IMR-90 (cell line): ENCODE measurements at regions not wholly inside any gene's neighbourhood (a gene's known extent, or its start where the extent isn't known, plus 50 kb on each side); places are given as distances from the start of the nearest gene placed in this dataset.

Experiments
- ATAC-seq: fragments of 200-7000 bp; cut with Tn5 transposase; 2 replicates; pipeline ENCODE4 v1.9.1; 2020; ENCODE audit warnings: low read depth, mild to moderate bottlenecking, moderate library complexity
- BruUV-seq: library from RNA; stranded (reverse); fragments of 400-500 nt; replicated peaks from 2 replicates; lab custom pipeline; 2021; lab: Mats Ljungman, UMichigan
- CTCF ChIA-PET: fragments of 300-600 bp; formaldehyde crosslinking; extraction: SDS; loops from one replicate; lab custom pipeline; 2021; ENCODE audit warnings: antibody characterized with exemption; lab: Yijun Ruan, JAX
- POLR2A ChIA-PET: fragments of 300-600 bp; sonication (Branson Sonifier 250); formaldehyde crosslinking; loops from one replicate; lab custom pipeline; 2022; ENCODE audit warnings: antibody characterized with exemption; ENCODE audit not compliant: unreplicated experiment; lab: Charles Lee
- DNase-seq: peaks from one replicate; pipeline ENCODE4 v3.0.0; 2013
- H2AFZ ChIP-seq: replicated peaks from 2 replicates; pipeline ENCODE3; 2013; ENCODE audit warnings: low read length, mild to moderate bottlenecking; ENCODE audit not compliant: poor library complexity
- H2AK5ac ChIP-seq: 2 replicates; pipeline ENCODE4 v1.6.1; 2013; ENCODE audit warnings: low read depth, low read length, inconsistent platforms
- H2AK9ac ChIP-seq: replicated peaks from 2 replicates; pipeline ENCODE3; 2013; ENCODE audit warnings: mild to moderate bottlenecking, low read depth, low read length, moderate library complexity; ENCODE audit not compliant: poor library complexity
- H2BK120ac ChIP-seq: 2 replicates; pipeline ENCODE4 v1.6.1; 2013; ENCODE audit warnings: low read depth, low read length, inconsistent platforms
- H2BK15ac ChIP-seq: 3 replicates; pipeline ENCODE4 v1.6.1; 2013; ENCODE audit warnings: low read depth, low read length, inconsistent platforms
- H2BK20ac ChIP-seq: 2 replicates; pipeline ENCODE4 v1.6.1; 2013; ENCODE audit warnings: low read depth, mild to moderate bottlenecking, inconsistent platforms, low read length, moderate library complexity
- H2BK5ac ChIP-seq: 2 replicates; pipeline ENCODE4 v1.6.1; 2013; ENCODE audit warnings: mild to moderate bottlenecking, low read depth, low read length, inconsistent platforms; ENCODE audit not compliant: poor library complexity, severe bottlenecking
- H3K14ac ChIP-seq: replicated peaks from 2 replicates; pipeline ENCODE4 v1.6.1; 2013; ENCODE audit warnings: low read depth, low read length, inconsistent platforms
- H3K18ac ChIP-seq: 2 replicates; pipeline ENCODE4 v1.6.1; 2013; ENCODE audit warnings: low read depth, low read length, control low read depth
- H3K23ac ChIP-seq: 2 replicates; pipeline ENCODE4 v1.6.1; 2013; ENCODE audit warnings: low read depth, low read length, inconsistent platforms
- H3K27ac ChIP-seq: 2 replicates; pipeline ENCODE4 v1.5.1; 2013; ENCODE audit warnings: mild to moderate bottlenecking, control low read depth, low read length; ENCODE audit not compliant: insufficient read depth
- H3K27me3 ChIP-seq: 2 replicates; pipeline ENCODE4 v1.6.1; 2013; ENCODE audit warnings: low read length; ENCODE audit not compliant: control insufficient read depth, insufficient read depth
- H3K36me3 ChIP-seq: 2 replicates; pipeline ENCODE4 v1.6.1; 2013; ENCODE audit warnings: low read length, mixed read lengths; ENCODE audit not compliant: control insufficient read depth, insufficient read depth
- H3K4ac ChIP-seq: 2 replicates; pipeline ENCODE4 v1.6.1; 2013; ENCODE audit warnings: low read depth, low read length, inconsistent platforms
- H3K4me1 ChIP-seq: 2 replicates; pipeline ENCODE4 v1.6.1; 2013; ENCODE audit warnings: low read length, mixed read lengths; ENCODE audit not compliant: control insufficient read depth, insufficient read depth
- H3K4me2 ChIP-seq: 2 replicates; pipeline ENCODE4 v1.6.1; 2013; ENCODE audit warnings: low read depth, mild to moderate bottlenecking, control low read depth, low read length, moderate library complexity
- H3K4me3 ChIP-seq: 2 replicates; pipeline ENCODE4 v1.5.1; 2013; ENCODE audit warnings: low read depth, mild to moderate bottlenecking, control low read depth, low read length, moderate library complexity; ENCODE audit not compliant: insufficient read depth
- H3K56ac ChIP-seq: 2 replicates; pipeline ENCODE4 v1.6.1; 2013; ENCODE audit warnings: low read length, inconsistent platforms; ENCODE audit not compliant: insufficient read depth; ENCODE audit errors: extremely low read depth
- H3K79me1 ChIP-seq, 2 experiments: 2 replicates each; pipeline ENCODE4 v1.6.1; 2013; ENCODE audit warnings: low read length in 2 of 2, inconsistent platforms in 1 of 2, low read depth in 1 of 2
- H3K9ac ChIP-seq: 2 replicates; pipeline ENCODE4 v1.6.1; 2013; ENCODE audit warnings: low read depth, low read length, control low read depth
- H3K9me1 ChIP-seq: 2 replicates; pipeline ENCODE4 v1.6.1; 2013; ENCODE audit warnings: low read length, inconsistent platforms; ENCODE audit not compliant: insufficient read depth
- H3K9me3 ChIP-seq: 2 replicates; pipeline ENCODE4 v1.6.1; 2013; ENCODE audit warnings: low read length; ENCODE audit not compliant: control insufficient read depth, insufficient read depth
- H4K20me1 ChIP-seq: 2 replicates; pipeline ENCODE4 v1.6.1; 2013; ENCODE audit warnings: low read length, inconsistent platforms; ENCODE audit not compliant: insufficient read depth
- H4K5ac ChIP-seq: 2 replicates; pipeline ENCODE4 v1.6.1; 2013; ENCODE audit warnings: mild to moderate bottlenecking, low read depth, low read length, control low read depth
- H4K8ac ChIP-seq, 2 experiments: 2 replicates each; pipeline ENCODE4 v1.6.1; 2013; ENCODE audit warnings: low read depth in 2 of 2, low read length in 2 of 2, control low read depth in 1 of 2, inconsistent platforms in 1 of 2
- H4K91ac ChIP-seq: 2 replicates; pipeline ENCODE4 v1.6.1; 2013; ENCODE audit warnings: low read depth, low read length, inconsistent platforms; ENCODE audit not compliant: insufficient read depth
- BHLHE40 ChIP-seq: fragments of 150-350 bp; IDR thresholded peaks from 2 replicates; pipeline ENCODE4 v1.6.1; 2016; ENCODE audit warnings: mild to moderate bottlenecking, low read depth, low read length
- CEBPB ChIP-seq: IDR thresholded peaks from 2 replicates; pipeline ENCODE4 v1.6.1; 2012; ENCODE audit warnings: low read depth, low read length, improper control_type of control experiment
- CHD1 ChIP-seq: IDR thresholded peaks from 2 replicates; pipeline ENCODE4 v1.6.1; 2012; ENCODE audit warnings: low read depth, low read length, improper control_type of control experiment
- CTCF ChIP-seq: conservative IDR thresholded peaks from 2 replicates; pipeline ENCODE4 v1.5.1; 2012; ENCODE audit warnings: mild to moderate bottlenecking, low read depth, low read length, improper control_type of control experiment
- ELK1 ChIP-seq: fragments of 150-350 bp; IDR thresholded peaks from 2 replicates; pipeline ENCODE4 v1.6.1; 2016; ENCODE audit warnings: low read depth, mild to moderate bottlenecking, low read length, moderate library complexity, borderline replicate concordance
- FOS ChIP-seq: fragments of 150-350 bp; IDR thresholded peaks from 2 replicates; pipeline ENCODE4 v1.6.1; 2016; ENCODE audit warnings: low read depth, low read length
- MAFK ChIP-seq: IDR thresholded peaks from 2 replicates; pipeline ENCODE4 v1.6.1; 2012; ENCODE audit warnings: low read depth, low read length, improper control_type of control experiment
- MAZ ChIP-seq: IDR thresholded peaks from 2 replicates; pipeline ENCODE4 v1.6.1; 2012; ENCODE audit warnings: low read depth, mild to moderate bottlenecking, low read length, improper control_type of control experiment, moderate library complexity, borderline replicate concordance
- MXI1 ChIP-seq: IDR thresholded peaks from 2 replicates; pipeline ENCODE4 v1.6.1; 2012; ENCODE audit warnings: low read depth, mild to moderate bottlenecking, low read length, moderate library complexity, borderline replicate concordance
- NFE2L2 ChIP-seq: fragments of 150-350 bp; IDR thresholded peaks from 2 replicates; pipeline ENCODE4 v1.6.1; 2016; ENCODE audit warnings: low read depth, mild to moderate bottlenecking, low read length
- POLR2A ChIP-seq: IDR thresholded peaks from 2 replicates; pipeline ENCODE4 v1.6.1; 2012; ENCODE audit warnings: mild to moderate bottlenecking, low read depth, low read length
- RAD21 ChIP-seq: IDR thresholded peaks from 2 replicates; pipeline ENCODE4 v1.6.1; 2012; ENCODE audit warnings: low read length, improper control_type of control experiment
- RCOR1 ChIP-seq: IDR thresholded peaks from 2 replicates; pipeline ENCODE4 v1.6.1; 2012; ENCODE audit warnings: mild to moderate bottlenecking, low read length, improper control_type of control experiment; ENCODE audit not compliant: insufficient replicate concordance
- RFX5 ChIP-seq: IDR thresholded peaks from 2 replicates; pipeline ENCODE4 v1.8.0; 2012; ENCODE audit warnings: low read depth, mild to moderate bottlenecking, low read length, moderate library complexity
- SMC3 ChIP-seq: fragments of 150-350 bp; IDR thresholded peaks from 2 replicates; pipeline ENCODE4 v1.6.1; 2016; ENCODE audit warnings: low read depth, mild to moderate bottlenecking, antibody characterized with exemption, low read length, moderate library complexity
- USF2 ChIP-seq: fragments of 150-350 bp; IDR thresholded peaks from 2 replicates; pipeline ENCODE4 v1.6.1; 2017; ENCODE audit warnings: mild to moderate bottlenecking, antibody characterized with exemption, low read length, low read depth
- WGBS, 2 experiments: methylation state at CpG; one replicate each; pipeline versions ENCODE4 v1.1.5 to v1.1.7; 2013; ENCODE audit warnings: missing lambda C conversion rate in 2 of 2; ENCODE audit not compliant: insufficient read length in 1 of 2; ENCODE audit errors: extremely low coverage in 2 of 2; 5-methylcytosine and 5-hydroxymethylcytosine counted together
- dilution Hi-C: fragments of 300-500 bp; cut with HindIII; formaldehyde crosslinking; loops from one replicate; pipeline ENCODE4 v1.14.3; 2018; ENCODE audit warnings: low sequenced_read_pairs; ENCODE audit not compliant: unreplicated experiment
- in situ Hi-C: fragments of 300-500 bp; cut with MboI; formaldehyde crosslinking; loops from 3 replicates; pipeline ENCODE4 v1.14.3; 2019; ENCODE audit warnings: low sequenced_read_pairs, inconsistent platforms, mixed read lengths
- intact Hi-C: fragments of 100-400 bp; cut with micrococcal nuclease; formaldehyde crosslinking; loops from 2 replicates; pipeline ENCODE4 v1.10.0; 2022

- Histone ChIP-seq H3K27me3 (no peaks in the 10 kb centered on the region), H4K8ac (no peak overlapping the region), H4K20me1 (no peaks in the 10 kb centered on the region), H3K36me3 (no peaks in the 10 kb centered on the region), H3K14ac (no peak overlapping the region), H4K5ac (no peak overlapping the region), H2AFZ (no peak overlapping the region), H3K4me3 (no peak overlapping the region), H3K4me2 (no peak overlapping the region), H3K23ac (no peak overlapping the region), H2BK20ac (no peak overlapping the region), H3K79me1 (no peaks in the 10 kb centered on the region), H4K91ac (peak overlapping the region; percentile 6; the same call in 1 of the 2 replicates), H3K56ac (no peak overlapping the region), H2AK9ac (no peak overlapping the region), H3K9me1 (0 out of 2 replicates have a peak, but pooled peaks cover 2% of the 10 kb centered on the region), H2BK5ac (no peak overlapping the region), H3K9me3 (no peaks in the 10 kb centered on the region), H3K27ac (no peak overlapping the region), H3K4ac (no peak overlapping the region), H2AK5ac (no peak overlapping the region), H3K18ac (no peak overlapping the region), H3K4me1 (0 out of 2 replicates have a peak, but pooled peaks cover 2% of the 10 kb centered on the region), H2BK15ac (no peak overlapping the region), H2BK120ac (no peak overlapping the region), H3K9ac (no peak overlapping the region)
- TF ChIP-seq USF2 (no peak), FOS (no peak), MXI1 (no peak), ELK1 (no peak), CTCF (no peak), NFE2L2 (no peak), MAFK (no peak), POLR2A (no peak), RCOR1 (no peak), RAD21 (no peak), BHLHE40 (no peak), CHD1 (no peak), SMC3 (no peak), RFX5 (no peak), MAZ (no peak), CEBPB (no peak)
- POLR2A ChIA-PET = interaction anchor here (0.6 kb wide), 1 partner anchor 1363 kb away, joined by 3 read pairs; a partner anchor contains a TSS
- ATAC-seq (no peak), DNase-seq (no peak)
- in situ Hi-C loops (no loop called here), dilution Hi-C loops (no loop called here), intact Hi-C loops (no loop called here)
- CTCF ChIA-PET = interaction anchor here (0.6 to 1.2 kb wide), 2 partner anchors 10 to 501 kb away, joined by 3 to 5 read pairs; no protein-coding TSS in a partner anchor
- no TSS peak for BruUV-seq
- WGBS, 2 experiments = 100% methylated on average over 1 of the region's 1 CpG; no CpG with 5 or more reads in 1 of the 2 experiments
Measured at GRCh38 chr5:92748072-92748676, 832.8 kb downstream of the NR2F1-AS1 start.
